Colonic mucosa (tissue), 4 donors: ENCODE measurements at regions not wholly inside any gene's neighbourhood (a gene's known extent, or its start where the extent isn't known, plus 50 kb on each side); places are given as distances from the start of the nearest gene placed in this dataset.
"Not testable (repeated sequence)": the region's sequence is repeated elsewhere in the genome, so short reads cannot be mapped to it uniquely, and the experiment has no call there.

Experiments
- DNase-seq: peaks from one replicate; pipeline ENCODE4 v3.0.0-alpha.2; 2020
- H3K27ac ChIP-seq: fragments of 200-600 bp; one replicate; pipeline ENCODE4 v1.8.0; 2021
- H3K27me3 ChIP-seq: fragments of 200-600 bp; one replicate; pipeline ENCODE4 v1.8.0; 2021
- H3K36me3 ChIP-seq: fragments of 200-600 bp; one replicate; pipeline ENCODE4 v1.8.0; 2021
- H3K4me1 ChIP-seq: fragments of 200-600 bp; one replicate; pipeline ENCODE4 v1.8.0; 2021; ENCODE audit warnings: mild to moderate bottlenecking
- H3K4me3 ChIP-seq: fragments of 200-600 bp; one replicate; pipeline ENCODE4 v1.8.0; 2021
- H3K9ac ChIP-seq, 2 donors: one replicate each; pipeline ENCODE4 v1.7.0; 2013; ENCODE audit warnings: control low read depth in 2 of 2, low read depth in 2 of 2, low read length in 2 of 2
- H3K9me3 ChIP-seq: fragments of 200-600 bp; one replicate; pipeline ENCODE4 v1.8.0; 2021
- intact Hi-C: fragments of 100-400 bp; cut with DNase I; formaldehyde crosslinking; loops from one replicate; pipeline ENCODE4 v1.14.1; 2022
- TF ChIP-seq, protein P1 (sequence below): fragments of 200-600 bp; IDR thresholded peaks from one replicate; pipeline ENCODE4 v1.8.0; 2022; ENCODE audit warnings: antibody characterized with exemption, mild to moderate bottlenecking
- donor health status: healthy.
- donor health status: DM: no; HTN: no; CAD: no.
- donor health status: DM: no; HTN: no; CAD: no.

DNA sequence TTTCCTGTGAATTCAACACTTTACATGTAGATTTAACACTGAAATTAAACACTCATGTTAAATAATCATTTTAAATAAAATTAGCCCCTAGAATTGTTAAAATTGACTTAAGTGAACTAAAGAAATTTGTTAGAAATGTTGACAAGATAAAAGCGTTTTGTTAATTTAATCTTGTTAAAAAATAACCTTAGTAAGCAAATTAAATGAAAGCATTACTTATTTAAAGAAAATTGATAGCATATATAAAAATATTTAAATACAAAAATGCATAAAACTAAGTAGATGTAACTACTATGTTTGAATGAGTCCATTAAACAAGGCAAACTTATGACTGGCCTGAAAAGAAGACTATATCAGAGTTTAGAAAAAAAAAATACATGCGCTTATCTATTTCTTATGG, 99.0 kb upstream of the TRPC4 start:
- no peaks in the 10 kb centered on the region for H3K4me1 ChIP-seq
- no peak overlapping the region for H3K4me3 ChIP-seq
- DNase-seq, result no peak
- H3K9ac ChIP-seq, result no peak overlapping the region
- intact Hi-C loops, result no loop called here
- H3K27ac ChIP-seq, result no peak overlapping the region
- H3K9me3 ChIP-seq, result no peaks in the 10 kb centered on the region
- no peaks in the 10 kb centered on the region for H3K27me3 ChIP-seq
- H3K36me3 ChIP-seq, result no peaks in the 10 kb centered on the region
- TF ChIP-seq, protein P1, sequence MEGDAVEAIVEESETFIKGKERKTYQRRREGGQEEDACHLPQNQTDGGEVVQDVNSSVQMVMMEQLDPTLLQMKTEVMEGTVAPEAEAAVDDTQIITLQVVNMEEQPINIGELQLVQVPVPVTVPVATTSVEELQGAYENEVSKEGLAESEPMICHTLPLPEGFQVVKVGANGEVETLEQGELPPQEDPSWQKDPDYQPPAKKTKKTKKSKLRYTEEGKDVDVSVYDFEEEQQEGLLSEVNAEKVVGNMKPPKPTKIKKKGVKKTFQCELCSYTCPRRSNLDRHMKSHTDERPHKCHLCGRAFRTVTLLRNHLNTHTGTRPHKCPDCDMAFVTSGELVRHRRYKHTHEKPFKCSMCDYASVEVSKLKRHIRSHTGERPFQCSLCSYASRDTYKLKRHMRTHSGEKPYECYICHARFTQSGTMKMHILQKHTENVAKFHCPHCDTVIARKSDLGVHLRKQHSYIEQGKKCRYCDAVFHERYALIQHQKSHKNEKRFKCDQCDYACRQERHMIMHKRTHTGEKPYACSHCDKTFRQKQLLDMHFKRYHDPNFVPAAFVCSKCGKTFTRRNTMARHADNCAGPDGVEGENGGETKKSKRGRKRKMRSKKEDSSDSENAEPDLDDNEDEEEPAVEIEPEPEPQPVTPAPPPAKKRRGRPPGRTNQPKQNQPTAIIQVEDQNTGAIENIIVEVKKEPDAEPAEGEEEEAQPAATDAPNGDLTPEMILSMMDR, result no peak

DNA sequence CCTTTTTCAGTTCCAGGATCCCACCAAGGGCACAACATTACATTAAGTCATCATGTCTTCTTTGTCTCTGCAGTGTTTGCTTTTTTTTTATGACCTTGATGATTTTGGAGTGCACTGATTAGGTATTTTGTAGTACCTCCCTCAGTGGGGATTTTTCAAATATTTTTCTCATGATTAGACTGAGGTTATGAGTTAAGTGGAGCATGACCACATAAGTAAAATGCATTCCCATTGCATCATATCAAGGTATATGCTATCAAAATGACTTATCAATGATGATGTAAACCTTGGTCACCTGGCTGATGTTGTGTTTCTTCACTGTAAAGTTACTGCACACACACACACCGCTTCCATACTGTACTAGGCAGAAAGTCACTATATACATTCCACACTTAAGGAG, 96.7 kb upstream of the TRPC4 start:
- TF ChIP-seq, protein P1, result no peak
- intact Hi-C loops, result no loop called here
- Histone ChIP-seq H3K27me3 (no peaks in the 10 kb centered on the region), H3K9ac (no peak overlapping the region), H3K4me1 (no peaks in the 10 kb centered on the region), H3K36me3 (no peaks in the 10 kb centered on the region), H3K9me3 (no peaks in the 10 kb centered on the region), H3K4me3 (no peak overlapping the region), H3K27ac (no peak overlapping the region)
- no peak for DNase-seq

DNA sequence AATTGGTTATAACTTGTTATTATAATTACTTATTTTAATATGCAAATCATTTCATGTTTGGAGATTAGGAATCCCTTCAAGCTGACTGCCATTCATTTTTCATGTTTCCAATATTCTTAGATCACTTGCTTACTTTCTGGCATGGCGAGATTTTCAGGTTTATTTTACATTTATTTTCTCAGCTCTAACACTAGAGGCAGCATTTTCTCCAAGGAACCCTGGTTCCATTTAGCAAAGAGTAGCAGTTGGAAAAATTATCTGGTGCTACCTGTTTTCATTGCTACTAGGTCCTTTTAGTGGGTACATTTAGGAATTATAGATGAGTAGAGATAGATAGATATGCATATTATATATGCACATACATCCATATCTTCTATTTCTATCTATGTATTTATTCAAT, 90.9 kb upstream of the TRPC4 start:
- DNase-seq, result no peak
- H3K9ac ChIP-seq, result no peak overlapping the region
- H3K27me3 ChIP-seq, result no peaks in the 10 kb centered on the region
- H3K9me3 ChIP-seq, result no peaks in the 10 kb centered on the region
- TF ChIP-seq, protein P1, result no peak
- intact Hi-C loops, result no loop called here
- H3K27ac ChIP-seq, result no peak overlapping the region
- no peak overlapping the region for H3K4me3 ChIP-seq
- no peaks in the 10 kb centered on the region for H3K36me3 ChIP-seq
- H3K4me1 ChIP-seq, result no peaks in the 10 kb centered on the region

DNA sequence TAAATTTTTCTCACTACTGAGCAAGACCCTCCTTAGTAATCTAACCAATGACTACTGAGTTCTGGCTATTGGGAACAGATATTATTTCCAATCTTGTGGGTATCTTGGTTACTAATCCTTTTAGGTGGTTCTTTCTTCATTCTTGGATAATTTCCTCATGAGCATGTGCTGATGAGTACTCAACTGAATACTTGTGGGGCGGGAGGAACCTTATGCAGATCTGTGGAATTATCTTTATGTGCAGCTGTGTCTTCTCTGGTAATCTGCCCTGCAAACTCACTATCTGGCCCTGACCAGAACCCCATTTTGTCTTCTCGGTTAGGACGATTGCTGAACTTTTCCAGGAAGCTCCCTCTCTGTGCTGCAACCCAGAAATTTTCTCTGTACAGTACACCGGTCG, 89.7 kb upstream of the TRPC4 start:
- DNase-seq, result no peak
- TF ChIP-seq, protein P1, result no peak
- intact Hi-C loops, result no loop called here

DNA sequence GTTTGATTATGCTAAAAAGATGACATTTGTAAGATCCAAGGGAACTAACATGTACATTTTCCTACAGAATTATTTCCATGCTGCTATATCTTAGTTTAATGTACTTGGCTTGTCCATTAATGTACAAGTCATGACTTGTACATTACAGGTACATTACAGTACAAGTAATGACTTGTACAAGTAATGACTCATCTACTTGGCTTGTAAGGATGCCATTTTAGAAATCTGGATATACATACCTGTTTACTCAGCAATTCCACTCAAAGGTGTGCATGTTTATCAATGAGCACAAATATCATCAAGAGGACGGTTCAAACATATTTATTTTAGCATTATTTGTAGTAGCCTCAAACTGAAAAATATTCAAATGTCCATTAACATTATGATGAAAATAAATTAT, 87.0 kb upstream of the TRPC4 start:
- intact Hi-C loops, result no loop called here
- H3K4me3 ChIP-seq, result no peak overlapping the region
- no peak for DNase-seq
- H3K9me3 ChIP-seq, result no peaks in the 10 kb centered on the region
- H3K9ac ChIP-seq, result no peak overlapping the region
- H3K27ac ChIP-seq, result no peak overlapping the region
- H3K27me3 ChIP-seq, result no peaks in the 10 kb centered on the region
- H3K36me3 ChIP-seq, result no peaks in the 10 kb centered on the region
- TF ChIP-seq, protein P1, result no peak
- H3K4me1 ChIP-seq, result no peaks in the 10 kb centered on the region

More for the DNA sequence above, 89.7 kb upstream of the TRPC4 start:
- Histone ChIP-seq H3K27ac (no peak overlapping the region), H3K9ac (no peak overlapping the region), H3K27me3 (no peaks in the 10 kb centered on the region), H3K9me3 (no peaks in the 10 kb centered on the region), H3K36me3 (no peaks in the 10 kb centered on the region), H3K4me3 (no peak overlapping the region), H3K4me1 (no peaks in the 10 kb centered on the region)

DNA sequence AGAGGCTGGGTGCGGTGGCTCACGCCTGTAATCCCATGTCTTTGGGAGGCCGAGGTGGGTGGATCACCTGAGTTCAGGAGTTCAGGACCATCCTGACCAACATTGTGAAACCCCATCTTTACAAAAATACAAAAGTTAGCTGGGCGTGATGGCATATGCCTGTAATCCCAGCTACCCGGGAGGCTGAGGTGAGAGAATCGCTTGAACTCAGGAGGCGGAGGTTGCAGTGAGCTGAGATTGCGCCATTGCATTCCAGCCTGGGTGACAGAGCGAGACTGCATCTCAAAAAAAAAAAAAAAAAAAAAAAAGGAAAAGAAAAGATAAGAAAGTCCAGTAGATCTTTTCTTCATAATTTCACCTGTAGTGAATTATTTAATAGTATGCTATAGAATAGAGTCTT, 85.0 kb upstream of the TRPC4 start:
- H3K4me1 ChIP-seq, H3K27ac ChIP-seq, H3K9me3 ChIP-seq, DNase-seq, H3K27me3 ChIP-seq, H3K9ac ChIP-seq, intact Hi-C loops, H3K4me3 ChIP-seq, H3K36me3 ChIP-seq: not testable (repeated sequence)
